Dendritic cell treated with granulocyte-macrophage colony-stimulating factor and Interleukin-4, amounts not matched to agents 40 ng/mL and 50 ng/mL, for 4 days (primary cell): ENCODE measurements at regions not wholly inside any gene's neighbourhood (a gene's known extent, or its start where the extent isn't known, plus 50 kb on each side); places are given as distances from the start of the nearest gene placed in this dataset.

Experiments used
- H3K27ac Mint-ChIP-seq: one replicate; pipeline ENCODE4 v1.8.0; 2022; ENCODE audit warnings: mild to moderate bottlenecking, mixed read lengths
- H3K27me3 Mint-ChIP-seq: one replicate; pipeline ENCODE4 v1.8.0; 2022; ENCODE audit warnings: mild to moderate bottlenecking, mixed read lengths
- H3K36me3 Mint-ChIP-seq: one replicate; pipeline ENCODE4 v1.8.0; 2022; ENCODE audit warnings: low read depth, mixed read lengths
- H3K4me1 Mint-ChIP-seq: one replicate; pipeline ENCODE4 v1.8.0; 2022; ENCODE audit warnings: low read depth, mixed read lengths
- H3K4me3 Mint-ChIP-seq: one replicate; pipeline ENCODE4 v1.8.0; 2022; ENCODE audit warnings: mild to moderate bottlenecking, moderate library complexity, mixed read lengths
- H3K9me3 Mint-ChIP-seq: one replicate; pipeline ENCODE4 v1.8.0; 2022; ENCODE audit warnings: mixed read lengths
- intact Hi-C: fragments of 100-400 bp; cut with micrococcal nuclease; formaldehyde crosslinking; loops from one replicate; pipeline ENCODE4 v1.15.0; 2022

GRCh38 chr17:56648321-56648720, 54.8 kb downstream of the NOG start:
- no peaks in the 10 kb centered on the region for H3K27me3 Mint-ChIP-seq
- no peak overlapping the region for H3K27ac Mint-ChIP-seq
- no peaks in the 10 kb centered on the region for H3K9me3 Mint-ChIP-seq
- intact Hi-C loops, result no loop called here
- H3K4me3 Mint-ChIP-seq, result no peak overlapping the region
- H3K4me1 Mint-ChIP-seq, result no peaks in the 10 kb centered on the region
- H3K36me3 Mint-ChIP-seq, result no peaks in the 10 kb centered on the region

- Mint-ChIP-seq H3K36me3 (no peaks in the 10 kb centered on the region), H3K4me3 (no peak overlapping the region), H3K4me1 (no peaks in the 10 kb centered on the region), H3K27me3 (no peaks in the 10 kb centered on the region), H3K9me3 (no peaks in the 10 kb centered on the region), H3K27ac (no peak overlapping the region)
- intact Hi-C loops, result no loop called here
Measured at GRCh38 chr17:56648806-56649205, 55.3 kb downstream of the NOG start.

GRCh38 chr17:56652628-56653027, 59.1 kb downstream of the NOG start:
- H3K27me3 Mint-ChIP-seq, result peaks cover 4% of the 10 kb centered on the region
- H3K4me1 Mint-ChIP-seq, result no peaks in the 10 kb centered on the region
- H3K9me3 Mint-ChIP-seq, result peaks cover 5% of the 10 kb centered on the region
- H3K27ac Mint-ChIP-seq, result no peak overlapping the region
- intact Hi-C loops, result no loop called here
- H3K36me3 Mint-ChIP-seq, result no peaks in the 10 kb centered on the region
- H3K4me3 Mint-ChIP-seq, result no peak overlapping the region

- H3K27ac Mint-ChIP-seq, result no peak overlapping the region
- H3K4me3 Mint-ChIP-seq, result no peak overlapping the region
- peaks cover 4% of the 10 kb centered on the region for H3K27me3 Mint-ChIP-seq
- peaks cover 5% of the 10 kb centered on the region for H3K9me3 Mint-ChIP-seq
- intact Hi-C loops, result loop anchor here (2.0 kb wide), 1 partner anchor 61 kb away; the partner anchor contains the start of gene NOG
- no peaks in the 10 kb centered on the region for H3K36me3 Mint-ChIP-seq
- H3K4me1 Mint-ChIP-seq, result no peaks in the 10 kb centered on the region
Measured at GRCh38 chr17:56653877-56654276, 60.4 kb downstream of the NOG start.

- intact Hi-C loops, result no loop called here
- peaks cover 4% of the 10 kb centered on the region for H3K27me3 Mint-ChIP-seq
- no peaks in the 10 kb centered on the region for H3K36me3 Mint-ChIP-seq
- H3K27ac Mint-ChIP-seq, result no peak overlapping the region
- H3K4me1 Mint-ChIP-seq, result no peaks in the 10 kb centered on the region
- peaks cover 5% of the 10 kb centered on the region for H3K9me3 Mint-ChIP-seq
- H3K4me3 Mint-ChIP-seq, result no peak overlapping the region
Measured at GRCh38 chr17:56656701-56657327, 63.3 kb downstream of the NOG start.

- intact Hi-C loops, result no loop called here
- peaks cover 4% of the 10 kb centered on the region for H3K27me3 Mint-ChIP-seq
- H3K36me3 Mint-ChIP-seq, result no peaks in the 10 kb centered on the region
- peaks cover 5% of the 10 kb centered on the region for H3K9me3 Mint-ChIP-seq
- no peak overlapping the region for H3K27ac Mint-ChIP-seq
- no peaks in the 10 kb centered on the region for H3K4me1 Mint-ChIP-seq
- H3K4me3 Mint-ChIP-seq, result no peak overlapping the region
Measured at GRCh38 chr17:56658648-56659047, 65.1 kb downstream of the NOG start.

GRCh38 chr17:56659622-56660021, 66.1 kb downstream of the NOG start:
- H3K9me3 Mint-ChIP-seq, result peaks cover 5% of the 10 kb centered on the region
- H3K36me3 Mint-ChIP-seq, result no peaks in the 10 kb centered on the region
- H3K27ac Mint-ChIP-seq, result no peak overlapping the region
- peaks cover 4% of the 10 kb centered on the region for H3K27me3 Mint-ChIP-seq
- H3K4me3 Mint-ChIP-seq, result no peak overlapping the region
- intact Hi-C loops, result no loop called here
- no peaks in the 10 kb centered on the region for H3K4me1 Mint-ChIP-seq

GRCh38 chr17:56661906-56662305, 68.4 kb downstream of the NOG start:
- H3K27me3 Mint-ChIP-seq, result peaks cover 4% of the 10 kb centered on the region
- no peaks in the 10 kb centered on the region for H3K4me1 Mint-ChIP-seq
- H3K9me3 Mint-ChIP-seq, result no peaks in the 10 kb centered on the region
- H3K36me3 Mint-ChIP-seq, result no peaks in the 10 kb centered on the region
- H3K4me3 Mint-ChIP-seq, result no peak overlapping the region
- H3K27ac Mint-ChIP-seq, result no peak overlapping the region
- intact Hi-C loops, result no loop called here

- Mint-ChIP-seq H3K9me3 (no peaks in the 10 kb centered on the region), H3K27ac (no peak overlapping the region), H3K27me3 (no peaks in the 10 kb centered on the region), H3K36me3 (no peaks in the 10 kb centered on the region), H3K4me3 (no peak overlapping the region), H3K4me1 (no peaks in the 10 kb centered on the region)
- intact Hi-C loops, result no loop called here
Measured at GRCh38 chr17:56665864-56666263, 72.4 kb downstream of the NOG start.

GRCh38 chr17:56667925-56668458, 74.5 kb downstream of the NOG start:
- no peaks in the 10 kb centered on the region for H3K4me1 Mint-ChIP-seq
- H3K4me3 Mint-ChIP-seq, result no peak overlapping the region
- H3K27me3 Mint-ChIP-seq, result peaks cover 1% of the 10 kb centered on the region
- H3K9me3 Mint-ChIP-seq, result no peaks in the 10 kb centered on the region
- intact Hi-C loops, result no loop called here
- no peaks in the 10 kb centered on the region for H3K36me3 Mint-ChIP-seq
- H3K27ac Mint-ChIP-seq, result no peak overlapping the region

- H3K27ac Mint-ChIP-seq, result no peak overlapping the region
- H3K27me3 Mint-ChIP-seq, result peaks cover 9% of the 10 kb centered on the region
- intact Hi-C loops, result no loop called here
- no peaks in the 10 kb centered on the region for H3K36me3 Mint-ChIP-seq
- peaks cover 6% of the 10 kb centered on the region for H3K4me1 Mint-ChIP-seq
- no peak overlapping the region for H3K4me3 Mint-ChIP-seq
- no peaks in the 10 kb centered on the region for H3K9me3 Mint-ChIP-seq
Measured at GRCh38 chr17:56672195-56672594, 78.7 kb downstream of the NOG start.

GRCh38 chr17:56674401-56674925, 81.0 kb downstream of the NOG start:
- Mint-ChIP-seq H3K27me3 (peaks cover 32% of the 10 kb centered on the region), H3K4me1 (peaks cover 16% of the 10 kb centered on the region), H3K4me3 (no peak overlapping the region), H3K9me3 (no peaks in the 10 kb centered on the region), H3K27ac (no peak overlapping the region), H3K36me3 (no peaks in the 10 kb centered on the region)
- intact Hi-C loops, result no loop called here

- no peak overlapping the region for H3K4me3 Mint-ChIP-seq
- H3K27ac Mint-ChIP-seq, result no peak overlapping the region
- intact Hi-C loops, result no loop called here
- H3K27me3 Mint-ChIP-seq, result peaks cover 42% of the 10 kb centered on the region
- no peaks in the 10 kb centered on the region for H3K9me3 Mint-ChIP-seq
- H3K4me1 Mint-ChIP-seq, result peaks cover 16% of the 10 kb centered on the region
- H3K36me3 Mint-ChIP-seq, result no peaks in the 10 kb centered on the region
Measured at GRCh38 chr17:56675876-56676660, 82.6 kb downstream of the NOG start.

GRCh38 chr17:56676810-56677209, 83.3 kb downstream of the NOG start:
- Mint-ChIP-seq H3K4me1 (peaks cover 16% of the 10 kb centered on the region), H3K9me3 (no peaks in the 10 kb centered on the region), H3K36me3 (no peaks in the 10 kb centered on the region), H3K4me3 (no peak overlapping the region), H3K27me3 (peaks cover 42% of the 10 kb centered on the region), H3K27ac (no peak overlapping the region)
- intact Hi-C loops, result no loop called here
